K562 (cell line): ENCODE measurements at regions not wholly inside any gene's neighbourhood (a gene's known extent, or its start where the extent isn't known, plus 50 kb on each side); places are given as distances from the start of the nearest gene placed in this dataset.

ENCODE experiments used
- ARID1B ChIP-seq: fragments of 450-650 bp; IDR thresholded peaks from 2 replicates; pipeline ENCODE4 v1.6.1; 2016; ENCODE audit warnings: antibody characterized with exemption, mild to moderate bottlenecking, inconsistent platforms
- CBFA2T2 ChIP-seq: fragments of 450-650 bp; conservative IDR thresholded peaks from 2 replicates; pipeline ENCODE4 v1.6.1; 2017; ENCODE audit warnings: mild to moderate bottlenecking
- CBFA2T3 ChIP-seq: fragments of 450-650 bp; IDR thresholded peaks from 2 replicates; pipeline ENCODE4 v1.6.1; 2017
- ELF2 ChIP-seq: fragments of 250-450 bp; sonication (Bioruptor Pico); IDR thresholded peaks from 2 replicates; pipeline ENCODE4 v1.5.0; 2021; ENCODE audit warnings: mild to moderate bottlenecking
- EP300 ChIP-seq: IDR thresholded peaks from 2 replicates; pipeline ENCODE4 v1.6.1; 2012; ENCODE audit warnings: low read length, improper control_type of control experiment
- HBP1 ChIP-seq: fragments of 450-650 bp; formaldehyde crosslinking; IDR thresholded peaks from 2 replicates; pipeline ENCODE4 v1.4.0; 2022; ENCODE audit warnings: missing genetic modification characterization
- HMBOX1 ChIP-seq: sonication (generic); IDR thresholded peaks from 2 replicates; pipeline ENCODE4 v1.6.1; 2016
- MAFK ChIP-seq: IDR thresholded peaks from 2 replicates; pipeline ENCODE4 v1.6.1; 2011; ENCODE audit warnings: low read length, improper control_type of control experiment
- MITF ChIP-seq: IDR thresholded peaks from 2 replicates; pipeline ENCODE4 v1.6.1; 2014; ENCODE audit warnings: antibody characterized with exemption
- MNT ChIP-seq, 2 experiments: fragments of 450-650 bp; conservative IDR thresholded peaks; 2 replicates each; pipeline ENCODE4 v1.6.1; 2017; ENCODE audit warnings: mild to moderate bottlenecking in 2 of 2, moderate library complexity in 2 of 2
- NCOR1 ChIP-seq: fragments of 450-650 bp; IDR thresholded peaks from 2 replicates; pipeline ENCODE4 v1.6.1; 2016; ENCODE audit warnings: mild to moderate bottlenecking, moderate library complexity
- PHTF2 ChIP-seq: fragments of 250-450 bp; sonication (Bioruptor Pico); IDR thresholded peaks from 2 replicates; pipeline ENCODE4 v1.5.0; 2021; ENCODE audit warnings: mild to moderate bottlenecking
- POLR2AphosphoS5 ChIP-seq: IDR thresholded peaks from 2 replicates; pipeline ENCODE4 v1.6.1; 2011; ENCODE audit warnings: mild to moderate bottlenecking, low read depth, low read length, moderate library complexity; ENCODE audit not compliant: control insufficient read depth, insufficient read depth
- RAD51 ChIP-seq: fragments of 450-650 bp; IDR thresholded peaks from 2 replicates; pipeline ENCODE4 v1.7.1; 2016; ENCODE audit warnings: low read depth, mild to moderate bottlenecking, borderline replicate concordance
- SMARCA4 ChIP-seq: fragments of 450-650 bp; IDR thresholded peaks from 2 replicates; pipeline ENCODE4 v1.6.1; 2016
- SMC3 ChIP-seq: conservative IDR thresholded peaks from 2 replicates; pipeline ENCODE4 v1.6.1; 2011; ENCODE audit warnings: low read depth, low read length, improper control_type of control experiment; ENCODE audit not compliant: insufficient read depth
- SOX6 ChIP-seq: fragments of 450-650 bp; IDR thresholded peaks from 2 replicates; pipeline ENCODE4 v1.6.1; 2014; ENCODE audit warnings: mild to moderate bottlenecking
- STAT5A ChIP-seq: IDR thresholded peaks from 2 replicates; pipeline ENCODE4 v1.6.1; 2012; ENCODE audit warnings: low read length, inconsistent platforms, borderline replicate concordance
- TCF3 ChIP-seq: sonication (generic); formaldehyde crosslinking; IDR thresholded peaks from 2 replicates; pipeline ENCODE4 v1.4.0; 2020; ENCODE audit warnings: mild to moderate bottlenecking, missing genetic modification reagents
- TEAD4 ChIP-seq, 2 experiments: sonication (generic) in 1 of 2; formaldehyde crosslinking in 1 of 2; IDR thresholded peaks; 2 replicates each; pipeline versions ENCODE4 v1.6.1 to v1.8.0; 2012 to 2022; ENCODE audit warnings: borderline replicate concordance in 1 of 2, inconsistent platforms in 1 of 2, low read length in 1 of 2, mild to moderate bottlenecking in 1 of 2, missing genetic modification reagents in 1 of 2
- TRIM24 ChIP-seq, 2 experiments: fragments of 450-650 bp; IDR thresholded peaks; 2 replicates each; pipeline ENCODE4 v1.6.1; 2016
- USF2 ChIP-seq: sonication (generic); formaldehyde crosslinking; IDR thresholded peaks from 2 replicates; pipeline ENCODE4 v1.5.0; 2020; ENCODE audit warnings: missing genetic modification reagents
- ZNF384 ChIP-seq: IDR thresholded peaks from 2 replicates; pipeline ENCODE4 v1.6.1; 2012; ENCODE audit warnings: low read depth, low read length, improper control_type of control experiment
- ZNF507 ChIP-seq: conservative IDR thresholded peaks from 2 replicates; pipeline ENCODE4 v1.6.1; 2017; ENCODE audit warnings: missing genetic modification characterization, missing compliant biosample characterization
- ZNF589 ChIP-seq: fragments of 200-800 bp; sonication (Bioruptor generic); IDR thresholded peaks from 2 replicates; pipeline ENCODE4 v1.6.1; 2016; ENCODE audit warnings: low read depth, missing genetic modification characterization, missing compliant biosample characterization
- ZNF766 ChIP-seq: fragments of 200-800 bp; sonication (Bioruptor generic); conservative IDR thresholded peaks from 2 replicates; pipeline ENCODE4 v1.6.1; 2016; ENCODE audit warnings: missing genetic modification characterization, missing compliant biosample characterization

GRCh38 chr4:18106620-18107019, 85.1 kb upstream of the LCORL start (continued):
- TF ChIP-seq SMC3 (no peak), ZNF589 (CRISPR knock-in tag) (no peak), ZNF507 (tag) (no peak), POLR2AphosphoS5 (peak; percentile 55; the same call in 1 of the 2 replicates), HBP1 (CRISPR knock-in tag) (no peak), EP300 (peak; percentile 74), MAFK (no peak), RAD51 (0 out of 2 replicates have a peak, but pooled peaks have one; percentile 8), ZNF766 (CRISPR knock-in tag) (0 out of 2 replicates have a peak, but pooled peaks have one; percentile 23), NCOR1 (peak; percentile 55), TEAD4 (IDR thresholded peaks at IDR 0.05; ENCODE audit: low read length) (peak; percentile 75), TEAD4 (CRISPR knock-in tag; IDR thresholded peaks at IDR 0.05; ENCODE audit: borderline replicate concordance) (no peak), CBFA2T2 (peak; percentile 65), STAT5A (peak; percentile 34; the same call in 1 of the 2 replicates), ELF2 (CRISPR knock-in tag) (no peak), CBFA2T3 (peak; percentile 81), TCF3 (CRISPR knock-in tag) (peak; percentile 69), MNT (conservative IDR thresholded peaks at IDR 0.05) (0 out of 4 replicates have a peak, but pooled peaks of 1 of the 2 experiments have one; percentile 38), MITF (peak; percentile 44; the same call in 1 of the 2 replicates), PHTF2 (CRISPR knock-in tag) (no peak), TRIM24 (IDR thresholded peaks at IDR 0.05) (peak; percentile 14; a peak in 1 of 4 replicates), HMBOX1 (peak; percentile 20; the same call in 1 of the 2 replicates), USF2 (CRISPR knock-in tag) (peak; percentile 38; the same call in 1 of the 2 replicates), SOX6 (peak; percentile 42; the same call in 1 of the 2 replicates), ARID1B (peak; percentile 91), ZNF384 (peak; percentile 82), SMARCA4 (peak; percentile 83)
